ENCODE measurements at regions not wholly inside any gene's neighbourhood (a gene's known extent, or its start where the extent isn't known, plus 50 kb on each side); places are given as distances from the start of the nearest gene placed in this dataset.

GRCh38 chr13:34201050-34201913 lies 383.3 kb downstream of the RFC3 start:
- Histone ChIP-seq H3K4me1 (ENCODE audit: control insufficient read depth in 1 of 2, insufficient read depth in 2 of 2, low read length in 2 of 2) (no peaks in the 10 kb centered on the region), H3K9me3 (ENCODE audit: control insufficient read depth in 1 of 2, low read length in 2 of 2) (no peaks in the 10 kb centered on the region), H3K27me3 (ENCODE audit: control insufficient read depth in 1 of 2, insufficient read depth in 2 of 2, low read length in 2 of 2) (no peaks in the 10 kb centered on the region), H3K9ac (ENCODE audit: low read depth in 1 of 2, low read length in 2 of 2) (no peak overlapping the region), H3K36me3 (ENCODE audit: control insufficient read depth in 1 of 2, insufficient read depth in 2 of 2, low read length in 2 of 2) (no peaks in the 10 kb centered on the region), H3K27ac (ENCODE audit: low read depth, low read length) (no peak overlapping the region), H3K4me3 (ENCODE audit: low read depth in 1 of 2, low read length in 2 of 2) (no peak overlapping the region)

GRCh38 chr13:34207334-34207733 lies 389.4 kb downstream of the RFC3 start:
- no peak overlapping the region for H3K9ac ChIP-seq (ENCODE audit: low read depth in 1 of 2, low read length in 2 of 2)
- no peaks in the 10 kb centered on the region for H3K27me3 ChIP-seq (ENCODE audit: control insufficient read depth in 1 of 2, insufficient read depth in 2 of 2, low read length in 2 of 2)
- no peaks in the 10 kb centered on the region for H3K36me3 ChIP-seq (ENCODE audit: control insufficient read depth in 1 of 2, insufficient read depth in 2 of 2, low read length in 2 of 2)
- no peak overlapping the region for H3K27ac ChIP-seq (ENCODE audit: low read depth, low read length)
- no peak overlapping the region for H3K4me3 ChIP-seq (ENCODE audit: low read depth in 1 of 2, low read length in 2 of 2)
- H3K4me1 ChIP-seq (ENCODE audit: control insufficient read depth in 1 of 2, insufficient read depth in 2 of 2, low read length in 2 of 2) = no peaks in the 10 kb centered on the region
- no peaks in the 10 kb centered on the region for H3K9me3 ChIP-seq (ENCODE audit: control insufficient read depth in 1 of 2, low read length in 2 of 2)

GRCh38 chr13:34207872-34208271 lies 389.9 kb downstream of the RFC3 start:
- H3K27ac ChIP-seq (ENCODE audit: low read depth, low read length) = no peak overlapping the region
- no peaks in the 10 kb centered on the region for H3K36me3 ChIP-seq (ENCODE audit: control insufficient read depth in 1 of 2, insufficient read depth in 2 of 2, low read length in 2 of 2)
- no peaks in the 10 kb centered on the region for H3K9me3 ChIP-seq (ENCODE audit: control insufficient read depth in 1 of 2, low read length in 2 of 2)
- H3K4me3 ChIP-seq (ENCODE audit: low read depth in 1 of 2, low read length in 2 of 2) = no peak overlapping the region
- H3K9ac ChIP-seq (ENCODE audit: low read depth in 1 of 2, low read length in 2 of 2) = no peak overlapping the region
- H3K27me3 ChIP-seq (ENCODE audit: control insufficient read depth in 1 of 2, insufficient read depth in 2 of 2, low read length in 2 of 2) = no peaks in the 10 kb centered on the region
- no peaks in the 10 kb centered on the region for H3K4me1 ChIP-seq (ENCODE audit: control insufficient read depth in 1 of 2, insufficient read depth in 2 of 2, low read length in 2 of 2)

DNA sequence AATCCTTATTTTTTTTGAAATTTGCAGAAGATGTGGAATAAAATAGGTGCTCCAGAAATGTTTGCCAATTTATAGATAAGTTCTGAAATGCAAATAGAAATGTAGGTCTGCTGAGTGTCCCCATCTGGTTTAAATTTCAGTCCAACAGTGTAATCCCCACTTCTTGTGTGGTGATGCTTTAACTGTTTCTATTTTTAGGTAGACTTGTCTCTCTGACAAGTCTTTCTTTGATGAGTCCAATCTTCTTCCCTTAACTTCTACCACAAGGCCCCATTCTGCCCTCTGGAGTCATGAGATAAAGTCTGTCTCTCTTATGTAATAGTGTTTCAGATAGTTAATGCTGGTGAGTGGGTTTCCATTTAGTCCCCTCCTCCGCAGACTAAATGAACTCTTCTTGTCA lies 390.4 kb downstream of the RFC3 start:
- no peak overlapping the region for H3K27ac ChIP-seq (ENCODE audit: low read depth, low read length)
- H3K9ac ChIP-seq (ENCODE audit: low read depth in 1 of 2, low read length in 2 of 2) = no peak overlapping the region
- H3K4me3 ChIP-seq (ENCODE audit: low read depth in 1 of 2, low read length in 2 of 2) = no peak overlapping the region
- no peaks in the 10 kb centered on the region for H3K9me3 ChIP-seq (ENCODE audit: control insufficient read depth in 1 of 2, low read length in 2 of 2)
- H3K27me3 ChIP-seq (ENCODE audit: control insufficient read depth in 1 of 2, insufficient read depth in 2 of 2, low read length in 2 of 2) = no peaks in the 10 kb centered on the region
- H3K36me3 ChIP-seq (ENCODE audit: control insufficient read depth in 1 of 2, insufficient read depth in 2 of 2, low read length in 2 of 2) = no peaks in the 10 kb centered on the region
- H3K4me1 ChIP-seq (ENCODE audit: control insufficient read depth in 1 of 2, insufficient read depth in 2 of 2, low read length in 2 of 2) = no peaks in the 10 kb centered on the region

DNA sequence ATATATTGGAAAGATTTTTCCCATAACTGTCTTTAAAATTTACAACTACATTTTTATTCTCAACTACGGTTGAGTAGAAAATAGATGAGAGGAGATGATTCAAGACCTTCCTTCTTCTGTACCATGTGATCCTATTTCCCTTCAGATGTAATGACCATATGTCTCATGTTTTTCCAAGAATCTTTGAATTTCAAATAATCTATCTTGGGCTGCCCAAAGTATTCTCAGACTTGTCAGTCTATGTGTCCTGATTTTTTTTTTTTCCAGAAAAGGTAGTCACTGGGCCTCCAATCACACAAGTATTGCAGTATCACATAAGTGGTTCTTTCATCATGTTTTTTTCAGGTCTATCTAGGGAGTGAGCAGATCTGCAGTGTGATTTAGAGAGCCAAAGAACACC lies 392.4 kb downstream of the RFC3 start:
- Histone ChIP-seq H3K4me3 (ENCODE audit: low read depth in 1 of 2, low read length in 2 of 2) (no peak overlapping the region), H3K9me3 (ENCODE audit: control insufficient read depth in 1 of 2, low read length in 2 of 2) (no peaks in the 10 kb centered on the region), H3K9ac (ENCODE audit: low read depth in 1 of 2, low read length in 2 of 2) (no peak overlapping the region), H3K4me1 (ENCODE audit: control insufficient read depth in 1 of 2, insufficient read depth in 2 of 2, low read length in 2 of 2) (no peaks in the 10 kb centered on the region), H3K27ac (ENCODE audit: low read depth, low read length) (no peak overlapping the region), H3K36me3 (ENCODE audit: control insufficient read depth in 1 of 2, insufficient read depth in 2 of 2, low read length in 2 of 2) (no peaks in the 10 kb centered on the region), H3K27me3 (ENCODE audit: control insufficient read depth in 1 of 2, insufficient read depth in 2 of 2, low read length in 2 of 2) (no peaks in the 10 kb centered on the region)

DNA sequence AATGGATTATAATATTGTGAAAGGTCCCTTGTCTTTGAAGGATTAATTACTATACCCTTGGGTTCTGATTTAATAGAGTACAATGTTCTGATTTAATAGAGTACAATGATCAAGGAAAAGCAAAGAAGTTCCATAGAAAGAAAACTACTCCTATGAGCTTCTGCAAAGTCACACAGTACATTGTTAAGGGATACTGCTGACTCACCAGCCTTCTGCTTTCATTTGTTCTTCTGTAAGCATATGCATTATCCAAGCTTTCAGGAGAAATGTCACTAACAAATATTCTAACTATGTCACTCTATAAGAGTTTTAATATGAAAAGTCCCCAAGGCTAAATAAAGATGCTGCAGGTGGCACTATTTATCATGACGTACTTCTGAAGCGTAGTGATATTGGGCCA lies 396.7 kb downstream of the RFC3 start:
- no peak overlapping the region for H3K4me3 ChIP-seq (ENCODE audit: low read depth in 1 of 2, low read length in 2 of 2)
- no peak overlapping the region for H3K9ac ChIP-seq (ENCODE audit: low read depth in 1 of 2, low read length in 2 of 2)
- H3K27me3 ChIP-seq (ENCODE audit: control insufficient read depth in 1 of 2, insufficient read depth in 2 of 2, low read length in 2 of 2) = no peaks in the 10 kb centered on the region
- no peaks in the 10 kb centered on the region for H3K9me3 ChIP-seq (ENCODE audit: control insufficient read depth in 1 of 2, low read length in 2 of 2)
- no peak overlapping the region for H3K27ac ChIP-seq (ENCODE audit: low read depth, low read length)
- H3K4me1 ChIP-seq (ENCODE audit: control insufficient read depth in 1 of 2, insufficient read depth in 2 of 2, low read length in 2 of 2) = no peaks in the 10 kb centered on the region
- no peaks in the 10 kb centered on the region for H3K36me3 ChIP-seq (ENCODE audit: control insufficient read depth in 1 of 2, insufficient read depth in 2 of 2, low read length in 2 of 2)

DNA sequence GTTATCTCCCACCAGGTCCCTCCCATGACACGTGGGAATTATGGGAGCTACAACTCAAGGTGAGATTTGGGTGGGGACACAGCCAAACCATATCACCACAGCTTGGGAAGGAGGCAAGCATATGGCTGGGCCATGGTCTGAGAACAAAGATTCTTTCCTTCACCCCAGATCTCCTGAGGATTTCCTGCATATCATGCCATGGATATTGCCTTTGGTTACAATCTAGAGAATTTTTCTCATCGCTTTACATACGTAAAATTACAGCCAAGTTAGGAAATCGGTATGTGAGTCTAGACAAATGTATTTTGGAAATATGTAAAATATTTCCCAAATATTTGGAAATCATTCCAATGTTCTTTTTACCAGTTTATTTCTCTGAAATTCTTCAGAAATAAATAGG lies 398.3 kb downstream of the RFC3 start:
- no peaks in the 10 kb centered on the region for H3K4me1 ChIP-seq (ENCODE audit: control insufficient read depth in 1 of 2, insufficient read depth in 2 of 2, low read length in 2 of 2)
- H3K27ac ChIP-seq (ENCODE audit: low read depth, low read length) = no peak overlapping the region
- no peak overlapping the region for H3K4me3 ChIP-seq (ENCODE audit: low read depth in 1 of 2, low read length in 2 of 2)
- H3K36me3 ChIP-seq (ENCODE audit: control insufficient read depth in 1 of 2, insufficient read depth in 2 of 2, low read length in 2 of 2) = no peaks in the 10 kb centered on the region
- H3K27me3 ChIP-seq (ENCODE audit: control insufficient read depth in 1 of 2, insufficient read depth in 2 of 2, low read length in 2 of 2) = no peaks in the 10 kb centered on the region
- no peaks in the 10 kb centered on the region for H3K9me3 ChIP-seq (ENCODE audit: control insufficient read depth in 1 of 2, low read length in 2 of 2)
- H3K9ac ChIP-seq (ENCODE audit: low read depth in 1 of 2, low read length in 2 of 2) = no peak overlapping the region

- H3K27ac ChIP-seq (ENCODE audit: low read depth, low read length) = no peak overlapping the region
- H3K36me3 ChIP-seq (ENCODE audit: control insufficient read depth in 1 of 2, insufficient read depth in 2 of 2, low read length in 2 of 2) = no peaks in the 10 kb centered on the region
- no peaks in the 10 kb centered on the region for H3K4me1 ChIP-seq (ENCODE audit: control insufficient read depth in 1 of 2, insufficient read depth in 2 of 2, low read length in 2 of 2)
- no peak overlapping the region for H3K4me3 ChIP-seq (ENCODE audit: low read depth in 1 of 2, low read length in 2 of 2)
- H3K9me3 ChIP-seq (ENCODE audit: control insufficient read depth in 1 of 2, low read length in 2 of 2) = no peaks in the 10 kb centered on the region
- no peaks in the 10 kb centered on the region for H3K27me3 ChIP-seq (ENCODE audit: control insufficient read depth in 1 of 2, insufficient read depth in 2 of 2, low read length in 2 of 2)
- H3K9ac ChIP-seq (ENCODE audit: low read depth in 1 of 2, low read length in 2 of 2) = no peak overlapping the region
Measured at GRCh38 chr13:34217343-34218025, 399.5 kb downstream of the RFC3 start.

DNA sequence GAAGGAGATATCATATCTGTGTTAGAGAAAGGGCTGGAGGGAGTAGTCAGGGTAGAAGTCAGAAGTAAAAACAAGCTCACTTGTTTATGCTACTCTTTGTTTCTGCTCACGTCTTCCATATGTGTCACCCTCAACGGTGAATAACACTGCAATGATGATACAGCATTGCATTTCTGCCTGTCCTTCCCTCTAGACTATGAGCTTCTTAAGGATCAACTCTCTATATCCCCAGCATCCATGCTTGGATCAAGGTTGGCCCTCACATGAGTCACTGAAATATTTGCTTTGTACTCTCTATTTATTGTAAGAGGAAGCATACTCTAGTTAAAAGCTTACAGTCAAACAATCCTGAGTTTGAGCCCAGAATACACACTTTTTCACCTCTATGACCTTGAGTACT lies 406.0 kb downstream of the RFC3 start:
- no peak overlapping the region for H3K27ac ChIP-seq (ENCODE audit: low read depth, low read length)
- no peaks in the 10 kb centered on the region for H3K4me1 ChIP-seq (ENCODE audit: control insufficient read depth in 1 of 2, insufficient read depth in 2 of 2, low read length in 2 of 2)
- H3K9me3 ChIP-seq (ENCODE audit: control insufficient read depth in 1 of 2, low read length in 2 of 2) = no peaks in the 10 kb centered on the region
- no peak overlapping the region for H3K4me3 ChIP-seq (ENCODE audit: low read depth in 1 of 2, low read length in 2 of 2)
- H3K9ac ChIP-seq (ENCODE audit: low read depth in 1 of 2, low read length in 2 of 2) = no peak overlapping the region
- no peaks in the 10 kb centered on the region for H3K27me3 ChIP-seq (ENCODE audit: control insufficient read depth in 1 of 2, insufficient read depth in 2 of 2, low read length in 2 of 2)
- no peaks in the 10 kb centered on the region for H3K36me3 ChIP-seq (ENCODE audit: control insufficient read depth in 1 of 2, insufficient read depth in 2 of 2, low read length in 2 of 2)

- no peak overlapping the region for H3K9ac ChIP-seq (ENCODE audit: low read depth in 1 of 2, low read length in 2 of 2)
- no peak overlapping the region for H3K4me3 ChIP-seq (ENCODE audit: low read depth in 1 of 2, low read length in 2 of 2)
- H3K27me3 ChIP-seq (ENCODE audit: control insufficient read depth in 1 of 2, insufficient read depth in 2 of 2, low read length in 2 of 2) = no peaks in the 10 kb centered on the region
- no peaks in the 10 kb centered on the region for H3K36me3 ChIP-seq (ENCODE audit: control insufficient read depth in 1 of 2, insufficient read depth in 2 of 2, low read length in 2 of 2)
- H3K4me1 ChIP-seq (ENCODE audit: control insufficient read depth in 1 of 2, insufficient read depth in 2 of 2, low read length in 2 of 2) = no peaks in the 10 kb centered on the region
- H3K27ac ChIP-seq (ENCODE audit: low read depth, low read length) = no peak overlapping the region
- no peaks in the 10 kb centered on the region for H3K9me3 ChIP-seq (ENCODE audit: control insufficient read depth in 1 of 2, low read length in 2 of 2)
Measured at GRCh38 chr13:34224877-34225276, 406.9 kb downstream of the RFC3 start.

Data from duodenal mucosa (tissue), 2 donors.